ENCODE measurements at regions not wholly inside any gene's neighbourhood (a gene's known extent, or its start where the extent isn't known, plus 50 kb on each side); places are given as distances from the start of the nearest gene placed in this dataset.

DNA sequence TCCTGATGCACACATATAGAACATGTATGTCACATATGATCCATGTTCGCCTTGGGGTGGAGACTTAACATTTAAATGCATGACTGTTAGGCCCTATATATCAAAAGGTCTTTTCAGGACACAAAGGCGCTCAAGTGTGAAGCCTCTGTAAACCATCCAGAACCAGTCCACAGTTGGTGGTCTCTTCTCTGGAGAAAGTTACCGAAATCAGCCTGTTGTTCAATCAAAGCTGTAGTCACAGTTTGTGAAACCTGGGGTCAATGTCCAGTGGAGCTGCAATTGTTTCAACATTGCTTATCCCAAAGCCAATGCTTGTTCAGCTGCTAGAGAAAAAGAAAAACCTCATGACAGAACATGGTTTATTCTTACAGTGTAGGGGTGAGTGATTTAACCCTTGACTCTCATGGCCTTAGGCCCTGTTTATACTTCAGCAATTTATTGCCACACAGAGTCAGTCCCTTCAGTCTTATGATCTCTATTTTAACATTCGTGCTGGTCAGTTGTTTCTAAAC is 193.6 kb upstream of the CST7 start:
- TF ChIP-seq, protein P1, sequence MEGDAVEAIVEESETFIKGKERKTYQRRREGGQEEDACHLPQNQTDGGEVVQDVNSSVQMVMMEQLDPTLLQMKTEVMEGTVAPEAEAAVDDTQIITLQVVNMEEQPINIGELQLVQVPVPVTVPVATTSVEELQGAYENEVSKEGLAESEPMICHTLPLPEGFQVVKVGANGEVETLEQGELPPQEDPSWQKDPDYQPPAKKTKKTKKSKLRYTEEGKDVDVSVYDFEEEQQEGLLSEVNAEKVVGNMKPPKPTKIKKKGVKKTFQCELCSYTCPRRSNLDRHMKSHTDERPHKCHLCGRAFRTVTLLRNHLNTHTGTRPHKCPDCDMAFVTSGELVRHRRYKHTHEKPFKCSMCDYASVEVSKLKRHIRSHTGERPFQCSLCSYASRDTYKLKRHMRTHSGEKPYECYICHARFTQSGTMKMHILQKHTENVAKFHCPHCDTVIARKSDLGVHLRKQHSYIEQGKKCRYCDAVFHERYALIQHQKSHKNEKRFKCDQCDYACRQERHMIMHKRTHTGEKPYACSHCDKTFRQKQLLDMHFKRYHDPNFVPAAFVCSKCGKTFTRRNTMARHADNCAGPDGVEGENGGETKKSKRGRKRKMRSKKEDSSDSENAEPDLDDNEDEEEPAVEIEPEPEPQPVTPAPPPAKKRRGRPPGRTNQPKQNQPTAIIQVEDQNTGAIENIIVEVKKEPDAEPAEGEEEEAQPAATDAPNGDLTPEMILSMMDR (IDR thresholded peaks at IDR 0.05; ENCODE audit: low read depth, low read length), result no peak
- no peak overlapping the region for H3K4me3 ChIP-seq (replicated peaks in 1 of 2; ENCODE audit: low read depth in 2 of 2, low read length in 2 of 2)
- no peak for DNase-seq (ENCODE audit: low read depth in 2 of 2)

DNA sequence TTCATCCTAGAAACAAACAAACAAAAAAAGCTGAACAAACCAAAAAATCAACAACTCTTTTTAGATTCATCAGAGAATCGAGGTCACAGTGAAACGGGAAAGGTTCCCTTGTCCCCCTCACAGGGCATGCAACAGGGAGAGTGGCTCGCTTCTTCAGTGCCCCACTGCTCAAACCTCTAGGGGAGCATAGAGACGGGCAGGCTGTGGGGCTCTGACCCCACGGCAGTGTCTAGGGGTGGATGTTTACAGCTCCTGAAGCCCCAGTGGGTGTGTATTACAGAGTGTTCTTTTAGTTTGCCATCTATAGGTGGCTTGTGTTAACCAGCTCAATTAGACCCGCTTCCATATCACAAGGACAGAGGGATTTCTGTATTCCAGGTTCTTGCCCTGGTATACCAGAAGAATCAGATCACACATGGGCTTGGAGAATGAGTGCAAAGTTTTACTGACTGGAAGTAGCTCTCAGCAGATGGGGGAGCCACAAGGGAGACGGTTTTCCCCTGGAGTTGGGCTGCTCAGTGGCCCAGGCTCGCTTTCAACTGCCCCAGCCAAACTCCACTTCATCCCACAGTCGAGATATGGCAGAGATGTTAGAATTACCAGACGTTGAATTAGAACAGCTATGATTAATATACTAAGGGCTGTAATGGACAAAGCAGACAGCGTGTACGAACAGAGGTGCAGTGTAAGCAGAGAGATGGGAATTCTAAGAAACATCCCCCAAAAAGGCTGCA is 192.6 kb upstream of the CST7 start:
- DNase-seq (ENCODE audit: low read depth in 2 of 2), result no peak
- TF ChIP-seq, protein P1 (IDR thresholded peaks at IDR 0.05; ENCODE audit: low read depth, low read length), result no peak
- H3K4me3 ChIP-seq (replicated peaks in 1 of 2; ENCODE audit: low read depth in 2 of 2, low read length in 2 of 2), result no peak overlapping the region

DNA sequence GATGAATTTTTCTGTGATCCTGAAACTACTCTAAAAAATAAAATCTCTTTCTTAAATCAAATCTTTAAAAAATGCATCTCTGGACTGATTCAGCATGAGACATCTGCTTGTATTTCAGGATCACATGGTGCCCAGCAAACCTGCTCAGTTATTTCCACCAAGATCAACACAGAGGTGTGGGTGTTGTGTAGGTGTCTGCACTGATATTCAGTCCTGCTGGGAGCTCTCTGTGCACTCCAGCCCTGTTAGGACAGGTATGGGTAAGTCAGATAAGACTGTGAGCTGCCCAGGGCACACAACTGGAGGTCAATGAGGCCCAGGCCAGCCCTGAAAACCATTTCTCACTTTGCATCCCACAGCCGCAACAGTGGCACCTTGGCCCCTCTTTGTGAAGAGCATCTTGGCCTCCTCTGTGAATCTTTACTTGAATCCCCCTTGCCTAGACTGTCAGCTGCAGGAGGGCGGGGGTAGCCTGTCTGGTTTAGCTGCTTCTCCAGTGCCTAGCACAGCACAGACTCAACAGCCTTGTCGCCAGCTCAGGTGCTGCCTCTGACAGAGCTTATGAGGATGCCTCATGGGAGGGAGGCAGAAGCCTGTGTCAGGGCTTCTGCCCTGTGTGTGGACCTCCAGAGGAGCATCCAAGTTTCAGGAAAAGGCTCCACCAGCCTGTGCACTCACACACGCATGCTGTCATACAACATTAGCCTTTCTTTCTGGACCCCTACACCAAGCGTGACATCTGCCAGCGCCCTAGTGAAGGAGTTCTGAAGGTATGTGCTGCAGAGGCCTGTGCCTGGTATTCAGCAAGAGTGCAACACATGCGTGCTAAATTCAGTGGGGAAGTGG is 187.6 kb upstream of the CST7 start:
- TF ChIP-seq, protein P1 (IDR thresholded peaks at IDR 0.05; ENCODE audit: low read depth, low read length), result no peak
- H3K4me3 ChIP-seq (replicated peaks in 1 of 2; ENCODE audit: low read depth in 2 of 2, low read length in 2 of 2), result no peak overlapping the region
- DNase-seq (ENCODE audit: low read depth in 2 of 2), result no peak

DNA sequence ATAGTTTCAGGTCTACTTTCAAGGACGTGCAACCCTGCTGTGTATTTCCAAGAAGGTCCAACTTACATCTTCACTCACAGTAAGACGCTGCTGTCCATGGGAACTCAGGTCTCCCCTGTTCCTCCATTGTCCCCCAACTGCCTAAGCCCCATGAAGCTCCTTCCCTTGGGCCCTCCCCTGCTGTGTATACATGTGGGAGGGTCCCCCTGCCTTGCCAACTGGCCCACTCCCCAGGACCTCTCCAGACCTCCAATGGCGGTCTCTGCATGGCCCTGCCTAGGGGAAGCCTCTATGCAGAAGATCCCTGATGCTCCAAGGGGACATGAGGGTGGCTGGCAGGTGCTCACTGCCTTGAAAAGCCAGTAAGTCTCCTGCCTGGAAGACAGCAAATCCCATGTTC is 186.7 kb upstream of the CST7 start:
- TF ChIP-seq, protein P1 (IDR thresholded peaks at IDR 0.05; ENCODE audit: low read depth, low read length), result no peak
- DNase-seq (ENCODE audit: low read depth in 2 of 2), result no peak
- H3K4me3 ChIP-seq (replicated peaks in 1 of 2; ENCODE audit: low read depth in 2 of 2, low read length in 2 of 2), result no peak overlapping the region

DNA sequence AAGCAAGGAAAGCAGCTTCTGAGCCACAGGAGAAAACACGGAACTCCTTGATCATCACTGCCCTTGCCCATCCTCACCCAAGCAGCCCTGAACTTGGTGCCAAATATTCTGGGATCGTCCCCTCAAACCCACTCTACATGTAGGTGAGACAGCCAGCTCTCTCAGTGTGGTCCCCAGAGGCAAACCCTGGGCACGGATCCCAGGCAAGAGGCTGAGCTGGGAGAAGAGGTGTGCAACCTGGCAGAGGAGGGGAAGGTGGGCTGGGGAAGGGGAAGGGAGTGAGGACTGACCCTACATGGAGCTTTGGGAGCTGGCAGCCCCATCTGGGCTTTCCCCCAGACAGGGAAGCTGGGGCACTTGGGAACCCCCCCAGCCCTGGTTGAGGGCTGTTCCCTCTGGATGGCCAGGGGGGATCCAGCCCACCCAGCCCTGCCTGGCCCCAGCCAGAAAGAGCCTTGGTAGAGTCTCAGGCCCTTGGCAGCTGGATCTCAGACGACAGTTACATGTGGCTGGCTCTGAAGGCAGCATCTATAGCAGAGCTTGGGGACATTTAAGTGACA is 186.2 kb upstream of the CST7 start:
- no peak for DNase-seq (ENCODE audit: low read depth in 2 of 2)
- TF ChIP-seq, protein P1 (IDR thresholded peaks at IDR 0.05; ENCODE audit: low read depth, low read length), result no peak
- H3K4me3 ChIP-seq (replicated peaks in 1 of 2; ENCODE audit: low read depth in 2 of 2, low read length in 2 of 2), result no peak overlapping the region

DNA sequence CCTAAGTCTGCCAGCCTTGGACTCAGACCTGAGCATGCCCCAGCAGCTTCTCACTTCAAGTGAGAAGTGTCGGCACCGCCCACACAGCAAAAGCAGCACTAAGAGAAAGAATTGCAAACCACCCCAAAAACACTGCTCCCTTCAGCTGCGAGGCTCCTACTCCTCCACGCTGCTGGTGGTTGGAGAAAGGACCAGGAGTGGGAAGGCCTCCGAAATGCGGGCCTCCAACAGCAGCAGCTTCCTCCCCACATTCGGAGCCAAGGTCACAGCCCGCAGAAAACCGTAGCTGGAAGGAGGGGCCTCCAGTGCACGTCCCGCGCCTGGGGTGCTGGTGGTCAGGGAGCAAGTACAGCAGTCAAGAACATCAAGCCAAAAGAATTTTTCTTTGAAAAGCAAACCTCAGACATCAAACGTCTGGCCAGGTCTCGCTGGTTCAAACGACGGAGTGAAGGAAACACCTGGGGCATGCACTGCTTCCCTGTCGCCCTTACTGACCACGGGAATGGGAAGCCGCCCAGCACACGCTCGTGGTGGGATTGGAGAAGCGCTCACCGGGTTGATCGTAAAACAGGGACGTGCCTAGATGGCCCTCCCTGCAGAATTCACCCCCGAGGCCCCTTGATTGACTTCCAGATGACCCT is 185.6 kb upstream of the CST7 start:
- H3K4me3 ChIP-seq (replicated peaks in 1 of 2; ENCODE audit: low read depth in 2 of 2, low read length in 2 of 2), result no peak overlapping the region
- no peak for DNase-seq (ENCODE audit: low read depth in 2 of 2)
- TF ChIP-seq, protein P1 (IDR thresholded peaks at IDR 0.05; ENCODE audit: low read depth, low read length), result no peak

Measured in cardiac fibroblast (primary cell).